Progenitor cell of endocrine pancreas (in vitro differentiated cells): ENCODE measurements at regions not wholly inside any gene's neighbourhood (a gene's known extent, or its start where the extent isn't known, plus 50 kb on each side); places are given as distances from the start of the nearest gene placed in this dataset.

Experiments used
- DNase-seq: peaks from one replicate; pipeline ENCODE4 v3.0.0; 2021; ENCODE audit warnings: low spot score; ENCODE audit not compliant: unreplicated experiment
- H3K27ac Mint-ChIP-seq: 2 replicates; pipeline ENCODE4 v1.8.0; 2021; ENCODE audit warnings: mild to moderate bottlenecking, moderate library complexity, mixed read lengths
- H3K27me3 Mint-ChIP-seq: 2 replicates; pipeline ENCODE4 v1.8.0; 2021; ENCODE audit warnings: mixed read lengths
- H3K36me3 Mint-ChIP-seq: 2 replicates; pipeline ENCODE4 v1.8.0; 2022; ENCODE audit warnings: mixed read lengths; ENCODE audit not compliant: insufficient read depth
- H3K4me1 Mint-ChIP-seq: 2 replicates; pipeline ENCODE4 v1.8.0; 2021; ENCODE audit warnings: low read depth, mixed read lengths
- H3K4me3 Mint-ChIP-seq: 2 replicates; pipeline ENCODE4 v1.8.0; 2021; ENCODE audit warnings: low read depth, mild to moderate bottlenecking, moderate library complexity, mixed read lengths
- H3K9me3 Mint-ChIP-seq: 2 replicates; pipeline ENCODE4 v1.8.0; 2021; ENCODE audit warnings: low read depth, mixed read lengths
- TF ChIP-seq, protein P1 (sequence below): fragments of 200-600 bp; sonication (generic); IDR thresholded peaks from one replicate; pipeline ENCODE4 v1.5.0; 2021; ENCODE audit warnings: antibody characterized with exemption, mild to moderate bottlenecking; ENCODE audit not compliant: unreplicated experiment

GRCh38 chr12:88994537-88994936 is 357.8 kb downstream of the DUSP6 start:
- Mint-ChIP-seq H3K36me3 (no peaks in the 10 kb centered on the region), H3K27me3 (no peaks in the 10 kb centered on the region), H3K9me3 (no peaks in the 10 kb centered on the region), H3K4me3 (no peak overlapping the region), H3K27ac (no peak overlapping the region), H3K4me1 (peaks cover 4% of the 10 kb centered on the region)
- no peak for DNase-seq
- TF ChIP-seq, protein P1, sequence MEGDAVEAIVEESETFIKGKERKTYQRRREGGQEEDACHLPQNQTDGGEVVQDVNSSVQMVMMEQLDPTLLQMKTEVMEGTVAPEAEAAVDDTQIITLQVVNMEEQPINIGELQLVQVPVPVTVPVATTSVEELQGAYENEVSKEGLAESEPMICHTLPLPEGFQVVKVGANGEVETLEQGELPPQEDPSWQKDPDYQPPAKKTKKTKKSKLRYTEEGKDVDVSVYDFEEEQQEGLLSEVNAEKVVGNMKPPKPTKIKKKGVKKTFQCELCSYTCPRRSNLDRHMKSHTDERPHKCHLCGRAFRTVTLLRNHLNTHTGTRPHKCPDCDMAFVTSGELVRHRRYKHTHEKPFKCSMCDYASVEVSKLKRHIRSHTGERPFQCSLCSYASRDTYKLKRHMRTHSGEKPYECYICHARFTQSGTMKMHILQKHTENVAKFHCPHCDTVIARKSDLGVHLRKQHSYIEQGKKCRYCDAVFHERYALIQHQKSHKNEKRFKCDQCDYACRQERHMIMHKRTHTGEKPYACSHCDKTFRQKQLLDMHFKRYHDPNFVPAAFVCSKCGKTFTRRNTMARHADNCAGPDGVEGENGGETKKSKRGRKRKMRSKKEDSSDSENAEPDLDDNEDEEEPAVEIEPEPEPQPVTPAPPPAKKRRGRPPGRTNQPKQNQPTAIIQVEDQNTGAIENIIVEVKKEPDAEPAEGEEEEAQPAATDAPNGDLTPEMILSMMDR: no peak

- TF ChIP-seq, protein P1: peak; percentile 73
- no peaks in the 10 kb centered on the region for H3K36me3 Mint-ChIP-seq
- H3K27ac Mint-ChIP-seq: no peak overlapping the region
- peaks cover 7% of the 10 kb centered on the region for H3K4me1 Mint-ChIP-seq
- no peak overlapping the region for H3K4me3 Mint-ChIP-seq
- DNase-seq: no peak
- H3K9me3 Mint-ChIP-seq: no peaks in the 10 kb centered on the region
- H3K27me3 Mint-ChIP-seq: no peaks in the 10 kb centered on the region
Observed at GRCh38 chr12:88993651-88994050, 358.6 kb downstream of the DUSP6 start.

DNA sequence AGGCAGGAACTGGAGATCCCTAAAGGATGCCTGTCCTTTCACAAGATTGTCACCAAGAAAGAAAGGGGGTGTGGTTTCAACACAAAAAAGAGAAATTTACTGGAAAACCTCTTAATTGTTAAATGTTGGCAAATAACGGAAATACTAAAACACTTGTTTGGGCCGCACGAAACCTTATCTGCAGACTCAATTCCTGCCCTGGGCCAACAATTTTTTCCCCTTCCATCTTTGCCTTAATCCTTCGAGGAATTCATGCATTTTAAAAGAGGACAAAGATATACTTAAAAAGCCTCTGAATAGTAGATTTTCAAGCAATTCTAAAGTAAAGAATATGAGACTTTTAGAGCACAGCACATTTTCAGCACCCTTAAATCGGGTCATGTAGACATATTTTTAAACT is 366.2 kb downstream of the DUSP6 start:
- Mint-ChIP-seq H3K4me1 (peaks cover 4% of the 10 kb centered on the region), H3K4me3 (no peak overlapping the region), H3K36me3 (no peaks in the 10 kb centered on the region), H3K27ac (no peak overlapping the region), H3K9me3 (peaks cover 3% of the 10 kb centered on the region), H3K27me3 (peaks cover 7% of the 10 kb centered on the region)
- TF ChIP-seq, protein P1: no peak
- no peak for DNase-seq

DNA sequence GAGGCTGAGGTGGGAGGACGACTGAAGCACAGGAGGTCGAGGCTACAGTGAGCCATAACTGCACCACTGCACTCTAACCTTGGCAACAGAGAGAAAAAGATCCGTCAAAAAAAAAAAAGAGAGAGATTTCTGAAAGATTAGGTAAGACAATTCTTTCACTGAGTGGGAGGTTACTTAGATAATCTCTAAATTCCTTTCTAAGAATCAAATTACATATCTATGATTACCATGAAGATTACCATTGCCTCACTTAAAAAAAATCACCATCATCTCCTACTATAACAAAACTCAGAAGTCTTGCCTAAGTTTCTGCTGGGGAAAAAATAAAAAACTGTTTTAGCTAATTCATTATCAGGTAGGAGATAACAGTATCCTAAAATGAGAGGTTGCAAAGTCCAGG is 366.7 kb downstream of the DUSP6 start:
- Mint-ChIP-seq H3K9me3 (peaks cover 3% of the 10 kb centered on the region), H3K36me3 (no peaks in the 10 kb centered on the region), H3K4me3 (no peak overlapping the region), H3K4me1 (peaks cover 4% of the 10 kb centered on the region), H3K27me3 (peaks cover 7% of the 10 kb centered on the region), H3K27ac (no peak overlapping the region)
- no peak for DNase-seq
- TF ChIP-seq, protein P1: no peak

- Mint-ChIP-seq H3K27ac (no peak overlapping the region), H3K4me1 (peaks cover 4% of the 10 kb centered on the region), H3K36me3 (no peaks in the 10 kb centered on the region), H3K27me3 (peaks cover 11% of the 10 kb centered on the region), H3K9me3 (peaks cover 3% of the 10 kb centered on the region), H3K4me3 (no peak overlapping the region)
- no peak for DNase-seq
- TF ChIP-seq, protein P1: no peak
Observed at GRCh38 chr12:88985011-88985410, 367.3 kb downstream of the DUSP6 start.
